ENCODE measurements at regions not wholly inside any gene's neighbourhood (a gene's known extent, or its start where the extent isn't known, plus 50 kb on each side); places are given as distances from the start of the nearest gene placed in this dataset.

DNA sequence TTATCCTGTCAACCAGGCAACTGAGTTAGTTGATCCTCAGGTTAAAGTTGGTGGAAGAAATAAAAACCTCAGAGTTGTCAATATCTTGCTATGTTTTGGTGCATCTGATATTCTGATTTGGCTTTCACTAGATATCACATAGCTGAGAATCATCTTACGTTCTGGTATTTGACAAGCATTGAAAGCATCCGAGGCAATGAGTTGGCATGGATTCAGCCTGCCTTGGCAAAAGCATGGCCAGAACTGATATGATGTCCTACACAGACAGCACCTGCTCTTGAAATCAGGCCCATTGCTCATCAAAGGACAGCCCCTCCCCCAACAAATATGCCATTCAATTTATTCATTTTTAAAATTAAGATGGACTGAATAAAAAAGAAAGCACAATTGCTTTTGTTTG lies 320.7 kb upstream of the ATP2B1 start:
- no peak overlapping the region for H3K27ac ChIP-seq
- no peak for DNase-seq (ENCODE audit: low spot score)
- no peak overlapping the region for H3K4me3 ChIP-seq
- TF ChIP-seq, protein P1, sequence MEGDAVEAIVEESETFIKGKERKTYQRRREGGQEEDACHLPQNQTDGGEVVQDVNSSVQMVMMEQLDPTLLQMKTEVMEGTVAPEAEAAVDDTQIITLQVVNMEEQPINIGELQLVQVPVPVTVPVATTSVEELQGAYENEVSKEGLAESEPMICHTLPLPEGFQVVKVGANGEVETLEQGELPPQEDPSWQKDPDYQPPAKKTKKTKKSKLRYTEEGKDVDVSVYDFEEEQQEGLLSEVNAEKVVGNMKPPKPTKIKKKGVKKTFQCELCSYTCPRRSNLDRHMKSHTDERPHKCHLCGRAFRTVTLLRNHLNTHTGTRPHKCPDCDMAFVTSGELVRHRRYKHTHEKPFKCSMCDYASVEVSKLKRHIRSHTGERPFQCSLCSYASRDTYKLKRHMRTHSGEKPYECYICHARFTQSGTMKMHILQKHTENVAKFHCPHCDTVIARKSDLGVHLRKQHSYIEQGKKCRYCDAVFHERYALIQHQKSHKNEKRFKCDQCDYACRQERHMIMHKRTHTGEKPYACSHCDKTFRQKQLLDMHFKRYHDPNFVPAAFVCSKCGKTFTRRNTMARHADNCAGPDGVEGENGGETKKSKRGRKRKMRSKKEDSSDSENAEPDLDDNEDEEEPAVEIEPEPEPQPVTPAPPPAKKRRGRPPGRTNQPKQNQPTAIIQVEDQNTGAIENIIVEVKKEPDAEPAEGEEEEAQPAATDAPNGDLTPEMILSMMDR (IDR thresholded peaks at IDR 0.05): no peak
- no peaks in the 10 kb centered on the region for H3K36me3 ChIP-seq
- peaks cover 0 to 12% of the 10 kb centered on the region in 2 donors for H3K4me1 ChIP-seq
- no peaks in the 10 kb centered on the region for H3K27me3 ChIP-seq
- H3K9me3 ChIP-seq: no peaks in the 10 kb centered on the region

DNA sequence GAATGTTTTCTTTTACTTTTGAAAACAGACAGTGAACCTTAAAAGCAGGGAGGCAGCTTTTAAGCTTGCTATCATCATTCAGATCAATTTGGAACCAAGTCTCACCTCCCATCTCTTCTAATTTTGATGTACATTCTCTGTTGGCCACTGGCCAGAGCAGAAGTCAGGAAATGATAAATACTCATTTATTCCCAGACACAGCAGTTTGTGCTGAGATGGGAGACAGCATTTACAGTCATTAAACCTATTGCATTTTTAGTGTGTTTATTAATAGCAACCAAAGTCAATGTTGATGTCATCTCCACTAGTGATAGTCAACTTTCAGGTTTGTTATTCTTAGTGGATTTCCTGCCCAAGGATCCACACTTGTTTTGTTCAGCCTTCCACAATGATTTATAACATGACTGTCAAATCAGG lies 320.0 kb upstream of the ATP2B1 start:
- no peak overlapping the region for H3K27ac ChIP-seq
- DNase-seq (ENCODE audit: low spot score): no peak
- no peak overlapping the region for H3K4me3 ChIP-seq

DNA sequence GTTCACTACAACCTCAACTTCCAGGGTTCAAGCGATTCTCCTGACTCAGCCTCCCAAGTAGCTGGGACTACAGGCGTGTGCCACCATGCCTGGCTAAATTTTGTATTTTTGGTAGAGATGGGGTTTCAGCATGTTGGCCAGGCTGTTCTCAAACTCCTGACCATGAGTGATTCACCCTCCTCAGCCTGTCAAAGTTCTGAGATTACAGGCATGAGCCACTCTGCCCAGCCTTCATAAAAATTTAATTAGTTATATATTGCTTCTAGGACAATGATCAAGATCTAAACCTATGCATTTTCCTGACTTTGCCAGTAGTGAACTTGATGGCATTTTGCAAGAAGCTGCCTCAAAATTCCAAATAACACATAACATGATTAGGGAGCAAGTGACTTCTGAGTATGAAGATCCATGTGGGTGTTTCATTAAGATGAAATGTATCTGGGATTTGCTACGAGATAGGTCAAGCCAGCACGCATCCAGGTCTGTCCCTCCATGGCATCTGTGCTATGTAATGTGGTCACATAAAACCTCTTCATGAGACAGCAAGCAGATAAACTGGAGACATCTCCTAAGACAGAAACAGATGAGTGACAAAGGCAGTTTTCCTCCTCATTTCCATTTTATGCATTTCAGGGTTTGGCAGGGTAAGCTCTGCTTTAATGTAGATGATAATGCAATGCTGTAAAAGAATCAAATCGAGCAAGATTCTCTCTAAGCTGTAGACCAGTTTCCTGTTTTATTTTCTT lies 319.4 kb upstream of the ATP2B1 start:
- Histone ChIP-seq H3K36me3 (no peaks in the 10 kb centered on the region), H3K27ac (no peak overlapping the region), H3K4me3 (no peak overlapping the region), H3K27me3 (no peaks in the 10 kb centered on the region), H3K4me1 (peaks cover 0 to 12% of the 10 kb centered on the region in 2 donors), H3K9me3 (no peaks in the 10 kb centered on the region)
- no peak for DNase-seq (ENCODE audit: low spot score)
- TF ChIP-seq, protein P1 (IDR thresholded peaks at IDR 0.05): no peak

More for the DNA sequence above, 320.0 kb upstream of the ATP2B1 start:
- TF ChIP-seq, protein P1 (IDR thresholded peaks at IDR 0.05): no peak
- Histone ChIP-seq H3K27me3 (no peaks in the 10 kb centered on the region), H3K4me1 (peaks cover 0 to 12% of the 10 kb centered on the region in 2 donors), H3K36me3 (no peaks in the 10 kb centered on the region), H3K9me3 (no peaks in the 10 kb centered on the region)

DNA sequence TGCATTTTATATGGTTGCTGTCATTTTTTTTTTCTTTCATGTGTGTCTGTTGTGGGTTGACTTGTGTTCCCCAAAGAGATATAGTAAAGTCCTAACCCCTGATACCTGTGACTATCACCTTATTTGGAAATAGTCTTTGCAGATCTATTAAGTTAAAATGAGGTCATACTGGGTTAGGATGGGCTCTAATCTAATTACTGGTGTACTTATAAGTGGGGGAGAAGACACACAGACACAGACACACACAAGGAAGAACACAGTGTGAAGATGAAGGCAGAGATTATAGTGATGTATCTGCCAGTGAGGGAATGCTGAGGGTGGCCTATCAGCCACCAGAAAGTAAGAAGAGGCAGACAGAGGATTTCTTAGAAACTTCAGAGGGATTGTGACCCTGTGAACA lies 318.4 kb upstream of the ATP2B1 start:
- TF ChIP-seq, protein P1 (IDR thresholded peaks at IDR 0.05): no peak
- peaks cover 0 to 12% of the 10 kb centered on the region in 2 donors for H3K4me1 ChIP-seq
- DNase-seq (ENCODE audit: low spot score): no peak

DNA sequence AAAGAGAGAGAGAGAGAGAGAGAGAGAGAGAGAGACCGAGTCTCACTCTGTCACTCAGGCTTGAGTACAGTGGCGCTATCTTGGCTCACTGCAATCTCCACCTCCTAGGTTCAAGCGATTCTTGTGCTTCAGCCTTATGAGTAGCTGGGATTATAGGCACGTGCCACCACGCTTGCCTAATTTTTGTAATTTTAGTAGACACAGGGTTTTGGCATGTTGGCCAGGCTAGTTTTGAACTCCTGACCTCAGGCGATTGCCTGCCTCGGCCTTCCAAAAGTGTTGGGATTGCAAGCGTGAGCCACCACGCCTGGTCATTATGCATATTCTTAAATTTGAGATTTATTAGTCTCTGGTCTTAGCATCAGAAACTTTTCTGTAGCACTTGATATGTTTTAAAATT lies 317.9 kb upstream of the ATP2B1 start:
- TF ChIP-seq, protein P1 (IDR thresholded peaks at IDR 0.05): no peak
- H3K27me3 ChIP-seq: no peaks in the 10 kb centered on the region
- H3K9me3 ChIP-seq: no peaks in the 10 kb centered on the region
- H3K27ac ChIP-seq: no peak overlapping the region
- no peak for DNase-seq (ENCODE audit: low spot score)
- no peak overlapping the region for H3K4me3 ChIP-seq
- no peaks in the 10 kb centered on the region for H3K36me3 ChIP-seq
- peaks cover 0 to 12% of the 10 kb centered on the region in 2 donors for H3K4me1 ChIP-seq

More for the DNA sequence above, 318.4 kb upstream of the ATP2B1 start:
- no peaks in the 10 kb centered on the region for H3K9me3 ChIP-seq
- no peak overlapping the region for H3K27ac ChIP-seq
- no peak overlapping the region for H3K4me3 ChIP-seq
- H3K36me3 ChIP-seq: no peaks in the 10 kb centered on the region
- H3K27me3 ChIP-seq: no peaks in the 10 kb centered on the region

DNA sequence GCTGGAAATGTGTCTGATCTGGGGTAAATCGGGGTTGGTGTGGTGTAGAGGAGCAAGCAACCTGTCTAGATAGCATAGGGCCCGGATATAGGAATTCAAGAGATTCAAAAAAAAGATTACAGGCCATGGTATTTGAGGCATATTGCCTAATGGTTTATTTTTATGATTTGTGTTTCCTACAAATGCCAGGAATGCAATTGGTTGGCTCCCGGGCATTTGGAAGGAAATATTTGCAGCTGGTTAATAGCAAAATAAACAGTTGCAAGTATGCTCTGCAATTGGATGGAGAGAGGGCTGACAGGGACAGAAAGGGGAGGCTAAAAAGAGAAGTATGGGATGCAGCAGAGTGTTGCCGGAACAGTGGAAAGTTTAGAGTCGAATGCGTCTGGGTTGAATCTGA lies 315.6 kb upstream of the ATP2B1 start:
- no peak for DNase-seq (ENCODE audit: low spot score)
- TF ChIP-seq, protein P1 (IDR thresholded peaks at IDR 0.05): no peak
- Histone ChIP-seq H3K4me3 (no peak overlapping the region), H3K27me3 (no peaks in the 10 kb centered on the region), H3K4me1 (peaks cover 0 to 7% of the 10 kb centered on the region in 2 donors), H3K9me3 (no peaks in the 10 kb centered on the region), H3K27ac (no peak overlapping the region), H3K36me3 (no peaks in the 10 kb centered on the region)

Measured in right atrium auricular region (tissue), 2 donors.